GM12878 (cell line): ENCODE measurements at regions not wholly inside any gene's neighbourhood (a gene's known extent, or its start where the extent isn't known, plus 50 kb on each side); places are given as distances from the start of the nearest gene placed in this dataset.

Experiments
- ATAC-seq: fragments of 200-7000 bp; cut with Tn5 transposase; 3 replicates; pipeline ENCODE4 v1.9.1; 2020; ENCODE audit warnings: mild to moderate bottlenecking, moderate library complexity
- BruUV-seq: library from RNA; stranded (reverse); fragments of 400-500 nt; replicated peaks from 2 replicates; lab custom pipeline; 2021; lab: Mats Ljungman, UMichigan
- CTCF ChIA-PET: fragments of 300-600 bp; sonication (Branson Sonifier 250); formaldehyde crosslinking; extraction: SDS; loops from one replicate; lab custom pipeline; 2021; ENCODE audit warnings: inconsistent platforms; lab: Yijun Ruan, JAX
- POLR2A ChIA-PET: fragments of 350-600 bp; formaldehyde crosslinking; extraction: SDS; loops from one replicate; lab custom pipeline; 2021; ENCODE audit warnings: inconsistent platforms; lab: Charles Lee
- RAD21 ChIA-PET: fragments of 300-600 bp; sonication (Branson Sonifier 250); formaldehyde crosslinking; loops from one replicate; lab custom pipeline; 2023; ENCODE audit warnings: antibody characterized with exemption; ENCODE audit not compliant: unreplicated experiment; lab: Charles Lee
- SMC1A ChIA-PET: fragments of 300-600 bp; sonication (Branson Sonifier 250); formaldehyde crosslinking; loops from one replicate; lab custom pipeline; 2023; ENCODE audit not compliant: unreplicated experiment, uncharacterized antibody; lab: Charles Lee
- DNase-seq: peaks from one replicate; pipeline ENCODE4 v3.0.0-alpha.2; 2011; ENCODE audit warnings: low read depth, low spot score
- FAIRE-seq: peaks from 3 replicates; lab custom pipeline; 2011; peaks lifted over from hg19 to GRCh38; lab: Jason Lieb, UNC
- H2AFZ ChIP-seq: 2 replicates; pipeline ENCODE4 v1.6.0; 2011; ENCODE audit warnings: low read depth, low read length, control low read depth; ENCODE audit not compliant: control insufficient read depth
- H3K27ac ChIP-seq: 2 replicates; pipeline ENCODE4 v1.5.1; 2011; ENCODE audit warnings: control low read depth; ENCODE audit not compliant: control insufficient read depth, insufficient read depth
- H3K27me3 ChIP-seq, 2 experiments: replicated peaks in 1 of 2; 2 replicates each; pipeline versions ENCODE4 v1.6.0 to v1.6.1; 2011; ENCODE audit warnings: low read length in 1 of 2; ENCODE audit not compliant: control insufficient read depth in 2 of 2, insufficient read depth in 2 of 2
- H3K36me3 ChIP-seq, 2 experiments: 2 replicates each; pipeline ENCODE4 v1.5.1; 2011; ENCODE audit warnings: low read length in 1 of 2; ENCODE audit not compliant: control insufficient read depth in 2 of 2, insufficient read depth in 2 of 2
- H3K4me1 ChIP-seq: 2 replicates; pipeline ENCODE4 v1.6.1; 2011; ENCODE audit warnings: mild to moderate bottlenecking, low read length, moderate library complexity, mixed read lengths; ENCODE audit not compliant: control insufficient read depth, insufficient read depth
- H3K4me2 ChIP-seq: 2 replicates; pipeline ENCODE4 v1.6.0; 2011; ENCODE audit warnings: control low read depth; ENCODE audit not compliant: control insufficient read depth, insufficient read depth
- H3K4me3 ChIP-seq: fragments of 200-600 bp; sonication (generic); 2 replicates; pipeline ENCODE4 v1.5.1; 2016
- H3K79me2 ChIP-seq: 2 replicates; pipeline ENCODE4 v1.6.0; 2011; ENCODE audit warnings: low read length; ENCODE audit not compliant: control insufficient read depth, insufficient read depth
- H3K9ac ChIP-seq: 2 replicates; pipeline ENCODE4 v1.8.0; 2011; ENCODE audit warnings: low read length, control low read depth, mixed read lengths; ENCODE audit not compliant: control insufficient read depth, insufficient read depth
- H3K9me3 ChIP-seq: replicated peaks from 3 replicates; pipeline ENCODE4 v1.5.1; 2011; ENCODE audit warnings: mild to moderate bottlenecking, low read length; ENCODE audit not compliant: control insufficient read depth, insufficient read depth
- H4K20me1 ChIP-seq: 2 replicates; pipeline ENCODE4 v1.6.0; 2011; ENCODE audit not compliant: control insufficient read depth, insufficient read depth
- ATF7 ChIP-seq: fragments of 450-650 bp; IDR thresholded peaks from 2 replicates; pipeline ENCODE4 v1.6.1; 2016; ENCODE audit warnings: low read depth, mild to moderate bottlenecking
- CBX5 ChIP-seq: sonication (generic); IDR thresholded peaks from 2 replicates; pipeline ENCODE4 v1.6.1; 2016; ENCODE audit warnings: low read depth, moderate library complexity, mild to moderate bottlenecking, inconsistent platforms
- CHD2 ChIP-seq: IDR thresholded peaks from 2 replicates; pipeline ENCODE4 v1.6.1; 2011; ENCODE audit warnings: low read depth, low read length, improper control_type of control experiment, borderline replicate concordance
- E2F4 ChIP-seq: IDR thresholded peaks from 2 replicates; pipeline ENCODE4 v1.6.1; 2012; ENCODE audit warnings: low read depth, low read length, improper control_type of control experiment
- EGR1 ChIP-seq, 2 experiments: IDR thresholded peaks; 1 replicate in 1 of 2; 2 replicates in 1 of 2; pipeline ENCODE4 v1.6.1; 2011 to 2012; ENCODE audit warnings: low read depth in 2 of 2, low read length in 2 of 2, borderline replicate concordance in 1 of 2, mild to moderate bottlenecking in 1 of 2, moderate library complexity in 1 of 2
- ELK1 ChIP-seq: IDR thresholded peaks from 2 replicates; pipeline ENCODE4 v1.6.1; 2012; ENCODE audit warnings: low read depth, low read length, improper control_type of control experiment
- ESRRA ChIP-seq: IDR thresholded peaks from 2 replicates; pipeline ENCODE4 v1.6.1; 2012; ENCODE audit warnings: mild to moderate bottlenecking, low read length, improper control_type of control experiment
- ETV6 ChIP-seq, 2 experiments: fragments of 450-650 bp in 1 of 2; IDR thresholded peaks in 1 of 2; conservative IDR thresholded peaks in 1 of 2; 2 replicates each; pipeline ENCODE4 v1.6.1; 2014; ENCODE audit warnings: antibody characterized with exemption in 1 of 2, borderline replicate concordance in 1 of 2, low read depth in 1 of 2, mild to moderate bottlenecking in 1 of 2, moderate library complexity in 1 of 2
- MTA2 ChIP-seq: fragments of 450-650 bp; IDR thresholded peaks from 2 replicates; pipeline ENCODE4 v1.6.1; 2016; ENCODE audit warnings: low read depth, mild to moderate bottlenecking, moderate library complexity
- NBN ChIP-seq: fragments of 450-650 bp; IDR thresholded peaks from 2 replicates; pipeline ENCODE4 v1.6.1; 2016
- NFIC ChIP-seq: IDR thresholded peaks from 2 replicates; pipeline ENCODE4 v1.6.1; 2012; ENCODE audit warnings: low read depth, mild to moderate bottlenecking, inconsistent platforms, low read length, moderate library complexity
- NFYA ChIP-seq: IDR thresholded peaks from 2 replicates; pipeline ENCODE4 v1.6.1; 2011; ENCODE audit warnings: low read depth, mild to moderate bottlenecking, low read length, improper control_type of control experiment, borderline replicate concordance
- NKRF ChIP-seq: fragments of 450-650 bp; conservative IDR thresholded peaks from 2 replicates; pipeline ENCODE4 v1.6.1; 2017; ENCODE audit warnings: mild to moderate bottlenecking, moderate library complexity
- POLR2AphosphoS5 ChIP-seq: IDR thresholded peaks from 2 replicates; pipeline ENCODE4 v1.6.1; 2011; ENCODE audit warnings: mild to moderate bottlenecking, low read length, inconsistent platforms
- POU2F2 ChIP-seq: IDR thresholded peaks from 3 replicates; pipeline ENCODE4 v1.6.1; 2011; ENCODE audit warnings: low read depth, mild to moderate bottlenecking, low read length, borderline replicate concordance
- SUZ12 ChIP-seq: fragments of 200-600 bp; sonication (generic); IDR thresholded peaks from one replicate; pipeline ENCODE4 v1.6.1; 2018; ENCODE audit warnings: antibody characterized with exemption, mild to moderate bottlenecking; ENCODE audit not compliant: unreplicated experiment
- TARDBP ChIP-seq: IDR thresholded peaks from 2 replicates; pipeline ENCODE4 v1.6.1; 2016; ENCODE audit warnings: borderline replicate concordance
- TCF3 ChIP-seq: IDR thresholded peaks from 2 replicates; pipeline ENCODE4 v1.6.1; 2012; ENCODE audit warnings: low read depth, mild to moderate bottlenecking, low read length, borderline replicate concordance; ENCODE audit not compliant: insufficient read depth
- ZNF217 ChIP-seq: fragments of 450-650 bp; IDR thresholded peaks from 2 replicates; pipeline ENCODE4 v1.6.1; 2017; ENCODE audit warnings: antibody characterized with exemption, mild to moderate bottlenecking
- ZNF622 ChIP-seq: fragments of 450-650 bp; IDR thresholded peaks from 2 replicates; pipeline ENCODE4 v1.6.1; 2017; ENCODE audit warnings: mild to moderate bottlenecking, inconsistent platforms
- WGBS: methylation state at CpG from one replicate; pipeline ENCODE4 v1.1.6; 2016; ENCODE audit warnings: low lambda C conversion rate; ENCODE audit not compliant: insufficient replicate concordance, insufficient coverage; ENCODE audit errors: missing lambda C conversion rate; 5-methylcytosine and 5-hydroxymethylcytosine counted together
- in situ Hi-C: fragments of 300-500 bp; cut with MboI; formaldehyde crosslinking; loops from 9 replicates; pipeline ENCODE4 v1.14.3; 2018; ENCODE audit warnings: mixed read lengths
- intact Hi-C: fragments of 100-400 bp; cut with micrococcal nuclease; formaldehyde crosslinking; loops from one replicate; pipeline ENCODE4 v1.14.2; 2022; ENCODE audit not compliant: unreplicated experiment

GRCh38 chr18:42168487-42168886 lies 213.5 kb downstream of the PIK3C3 start:
- no TSS peak for BruUV-seq
- Histone ChIP-seq H3K27ac (no peak overlapping the region), H3K4me2 (no peak overlapping the region), H3K9ac (no peak overlapping the region), H3K79me2 (no peaks in the 10 kb centered on the region), H3K27me3 (no peaks in the 10 kb centered on the region), H2AFZ (no peak overlapping the region)
- CTCF ChIA-PET = interaction anchor here (1.5 kb wide), 1 partner anchor 54 kb away, joined by 3 read pairs; no protein-coding TSS in a partner anchor
- SMC1A ChIA-PET = interaction anchor here (1.5 kb wide), 1 partner anchor 15 kb away, joined by 5 read pairs; no protein-coding TSS in a partner anchor
- no peak for FAIRE-seq
- ATAC-seq = no peak
- 96% methylated on average over 2 of the region's 2 CpGs for WGBS
- DNase-seq = no peak
- TF ChIP-seq TCF3 = no peak
- TF ChIP-seq CHD2 = no peak
- no peak for TF ChIP-seq E2F4
- TF ChIP-seq ESRRA = no peak
- TF ChIP-seq POU2F2 = no peak
- no peak for TF ChIP-seq TARDBP
- no peak for TF ChIP-seq CBX5
- no peak for TF ChIP-seq ATF7
- TF ChIP-seq ELK1 = no peak
- no peak for TF ChIP-seq NBN
- TF ChIP-seq ZNF622 = no peak
- TF ChIP-seq MTA2 = no peak
- no peak for TF ChIP-seq ZNF217
- TF ChIP-seq SUZ12 = no peak
- no peak for TF ChIP-seq NKRF
- TF ChIP-seq POLR2AphosphoS5 = no peak
- TF ChIP-seq EGR1 (IDR thresholded peaks at IDR 0.05; ENCODE audit: borderline replicate concordance in 1 of 2, low read depth in 2 of 2, low read length in 2 of 2) = no peak
- no peak for TF ChIP-seq ETV6 (conservative IDR thresholded peaks at IDR 0.05 in 1 of 2, IDR thresholded peaks at IDR 0.05 in 1 of 2; ENCODE audit: borderline replicate concordance in 1 of 2, low read depth in 1 of 2)
- no peak for TF ChIP-seq NFIC
- no peak for TF ChIP-seq NFYA
- TF ChIP-seq, all 136 proteins: peak for 0
- Histone ChIP-seq H3K36me3 (no peaks in the 10 kb centered on the region), H3K9me3 (no peaks in the 10 kb centered on the region), H3K4me3 (no peak overlapping the region), H4K20me1 (no peaks in the 10 kb centered on the region), H3K4me1 (no peaks in the 10 kb centered on the region)
- RAD21 ChIA-PET = no interaction called here
- in situ Hi-C loops (no loop called here), intact Hi-C loops (no loop called here)
- POLR2A ChIA-PET = no interaction called here
